Keratinocyte (primary cell): ENCODE measurements at regions not wholly inside any gene's neighbourhood (a gene's known extent, or its start where the extent isn't known, plus 50 kb on each side); places are given as distances from the start of the nearest gene placed in this dataset.

ENCODE experiments used
- CTCF ChIP-seq, 3 experiments: IDR thresholded peaks in 1 of 3; conservative IDR thresholded peaks in 1 of 3; optimal IDR thresholded peaks in 1 of 3; 2 replicates in 2 of 3; 3 replicates in 1 of 3; pipeline versions ENCODE3 to v1.5.1; 2011; ENCODE audit warnings: low read length in 3 of 3, mild to moderate bottlenecking in 3 of 3, moderate library complexity in 2 of 3, control low read depth in 1 of 3, inconsistent platforms in 1 of 3; ENCODE audit not compliant: insufficient read depth in 2 of 3; ENCODE audit errors: extremely low read depth in 1 of 3
- EZH2 ChIP-seq: IDR thresholded peaks from one replicate; pipeline ENCODE4 v1.6.1; 2012; ENCODE audit warnings: inconsistent platforms, mild to moderate bottlenecking, low read length, moderate library complexity

GRCh38 chr6:27630727-27631608 is 158.1 kb upstream of the ZNF184 start:
- TF ChIP-seq CTCF (optimal IDR thresholded peaks at IDR 0.05 in 1 of 3, IDR thresholded peaks at IDR 0.05 in 1 of 3, conservative IDR thresholded peaks at IDR 0.05 in 1 of 3; ENCODE audit: extremely low read depth in 1 of 3, insufficient read depth in 2 of 3, low read length in 3 of 3): peak; percentile 18 to 53 (median 30)
- no peak for TF ChIP-seq EZH2
